SK-N-SH (cell line): ENCODE measurements at regions not wholly inside any gene's neighbourhood (a gene's known extent, or its start where the extent isn't known, plus 50 kb on each side); places are given as distances from the start of the nearest gene placed in this dataset.

ENCODE experiments used
- GABPA ChIP-seq: IDR thresholded peaks from 2 replicates; pipeline ENCODE4 v1.4.0; 2012; ENCODE audit warnings: low read depth, mild to moderate bottlenecking
- RAD21 ChIP-seq: IDR thresholded peaks from 2 replicates; pipeline ENCODE4 v1.6.1; 2012; ENCODE audit warnings: mild to moderate bottlenecking, low read length
- TF ChIP-seq, protein P1 (sequence below): fragments of 200-600 bp; sonication (generic); IDR thresholded peaks from 2 replicates; pipeline ENCODE4 v1.6.1; 2017; ENCODE audit warnings: antibody characterized with exemption, mild to moderate bottlenecking, moderate library complexity
- TF ChIP-seq, protein P2 (sequence below): fragments of 150-350 bp; IDR thresholded peaks from 2 replicates; pipeline ENCODE4 v1.6.1; 2017; ENCODE audit warnings: antibody characterized with exemption, low read length, low read depth, borderline replicate concordance
- TF ChIP-seq, protein P3 (sequence below): IDR thresholded peaks from 2 replicates; pipeline ENCODE4 v1.6.1; 2012; ENCODE audit warnings: mild to moderate bottlenecking, low read depth, low read length, moderate library complexity

DNA sequence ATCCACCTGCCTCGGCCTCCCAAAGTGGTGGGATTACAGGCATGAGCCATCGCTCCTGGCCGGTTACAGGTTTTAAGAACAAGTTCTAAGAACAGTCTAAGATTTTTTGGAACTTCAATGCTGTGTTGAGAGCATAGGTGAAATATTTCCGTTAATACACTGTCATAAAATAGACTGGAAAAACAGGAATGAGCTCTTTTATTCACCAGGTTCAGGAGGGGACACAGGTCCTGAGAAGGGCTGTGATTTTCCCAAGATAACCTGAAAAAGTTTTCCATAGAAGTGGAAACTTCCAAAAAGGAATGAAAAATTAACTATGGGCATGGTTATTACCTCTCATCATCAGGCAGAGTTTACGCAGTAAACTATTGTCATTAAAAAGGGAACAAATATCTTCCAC lies 97.6 kb upstream of the TMEM178A start:
- TF ChIP-seq GABPA (no peak), RAD21 (no peak)
- TF ChIP-seq, protein P1, sequence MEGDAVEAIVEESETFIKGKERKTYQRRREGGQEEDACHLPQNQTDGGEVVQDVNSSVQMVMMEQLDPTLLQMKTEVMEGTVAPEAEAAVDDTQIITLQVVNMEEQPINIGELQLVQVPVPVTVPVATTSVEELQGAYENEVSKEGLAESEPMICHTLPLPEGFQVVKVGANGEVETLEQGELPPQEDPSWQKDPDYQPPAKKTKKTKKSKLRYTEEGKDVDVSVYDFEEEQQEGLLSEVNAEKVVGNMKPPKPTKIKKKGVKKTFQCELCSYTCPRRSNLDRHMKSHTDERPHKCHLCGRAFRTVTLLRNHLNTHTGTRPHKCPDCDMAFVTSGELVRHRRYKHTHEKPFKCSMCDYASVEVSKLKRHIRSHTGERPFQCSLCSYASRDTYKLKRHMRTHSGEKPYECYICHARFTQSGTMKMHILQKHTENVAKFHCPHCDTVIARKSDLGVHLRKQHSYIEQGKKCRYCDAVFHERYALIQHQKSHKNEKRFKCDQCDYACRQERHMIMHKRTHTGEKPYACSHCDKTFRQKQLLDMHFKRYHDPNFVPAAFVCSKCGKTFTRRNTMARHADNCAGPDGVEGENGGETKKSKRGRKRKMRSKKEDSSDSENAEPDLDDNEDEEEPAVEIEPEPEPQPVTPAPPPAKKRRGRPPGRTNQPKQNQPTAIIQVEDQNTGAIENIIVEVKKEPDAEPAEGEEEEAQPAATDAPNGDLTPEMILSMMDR = no peak
- TF ChIP-seq, protein P2, sequence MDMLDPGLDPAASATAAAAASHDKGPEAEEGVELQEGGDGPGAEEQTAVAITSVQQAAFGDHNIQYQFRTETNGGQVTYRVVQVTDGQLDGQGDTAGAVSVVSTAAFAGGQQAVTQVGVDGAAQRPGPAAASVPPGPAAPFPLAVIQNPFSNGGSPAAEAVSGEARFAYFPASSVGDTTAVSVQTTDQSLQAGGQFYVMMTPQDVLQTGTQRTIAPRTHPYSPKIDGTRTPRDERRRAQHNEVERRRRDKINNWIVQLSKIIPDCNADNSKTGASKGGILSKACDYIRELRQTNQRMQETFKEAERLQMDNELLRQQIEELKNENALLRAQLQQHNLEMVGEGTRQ = no peak
- TF ChIP-seq, protein P3, sequence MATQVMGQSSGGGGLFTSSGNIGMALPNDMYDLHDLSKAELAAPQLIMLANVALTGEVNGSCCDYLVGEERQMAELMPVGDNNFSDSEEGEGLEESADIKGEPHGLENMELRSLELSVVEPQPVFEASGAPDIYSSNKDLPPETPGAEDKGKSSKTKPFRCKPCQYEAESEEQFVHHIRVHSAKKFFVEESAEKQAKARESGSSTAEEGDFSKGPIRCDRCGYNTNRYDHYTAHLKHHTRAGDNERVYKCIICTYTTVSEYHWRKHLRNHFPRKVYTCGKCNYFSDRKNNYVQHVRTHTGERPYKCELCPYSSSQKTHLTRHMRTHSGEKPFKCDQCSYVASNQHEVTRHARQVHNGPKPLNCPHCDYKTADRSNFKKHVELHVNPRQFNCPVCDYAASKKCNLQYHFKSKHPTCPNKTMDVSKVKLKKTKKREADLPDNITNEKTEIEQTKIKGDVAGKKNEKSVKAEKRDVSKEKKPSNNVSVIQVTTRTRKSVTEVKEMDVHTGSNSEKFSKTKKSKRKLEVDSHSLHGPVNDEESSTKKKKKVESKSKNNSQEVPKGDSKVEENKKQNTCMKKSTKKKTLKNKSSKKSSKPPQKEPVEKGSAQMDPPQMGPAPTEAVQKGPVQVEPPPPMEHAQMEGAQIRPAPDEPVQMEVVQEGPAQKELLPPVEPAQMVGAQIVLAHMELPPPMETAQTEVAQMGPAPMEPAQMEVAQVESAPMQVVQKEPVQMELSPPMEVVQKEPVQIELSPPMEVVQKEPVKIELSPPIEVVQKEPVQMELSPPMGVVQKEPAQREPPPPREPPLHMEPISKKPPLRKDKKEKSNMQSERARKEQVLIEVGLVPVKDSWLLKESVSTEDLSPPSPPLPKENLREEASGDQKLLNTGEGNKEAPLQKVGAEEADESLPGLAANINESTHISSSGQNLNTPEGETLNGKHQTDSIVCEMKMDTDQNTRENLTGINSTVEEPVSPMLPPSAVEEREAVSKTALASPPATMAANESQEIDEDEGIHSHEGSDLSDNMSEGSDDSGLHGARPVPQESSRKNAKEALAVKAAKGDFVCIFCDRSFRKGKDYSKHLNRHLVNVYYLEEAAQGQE = no peak
